Activated effector memory CD4-positive, alpha-beta T cell treated with anti-CD3 and anti-CD28 coated beads, Interleukin-2, amount 50 U/mL, for 16 hours (primary cell): ENCODE measurements at regions not wholly inside any gene's neighbourhood (a gene's known extent, or its start where the extent isn't known, plus 50 kb on each side); places are given as distances from the start of the nearest gene placed in this dataset.

Source experiments
- DNase-seq: peaks from one replicate; pipeline ENCODE4 v3.0.0-alpha.2; 2020

- DNase-seq = no peak
These were observed 50.3 kb upstream of the FNDC1 start for GRCh38 chr6:159118924-159119323.

DNA sequence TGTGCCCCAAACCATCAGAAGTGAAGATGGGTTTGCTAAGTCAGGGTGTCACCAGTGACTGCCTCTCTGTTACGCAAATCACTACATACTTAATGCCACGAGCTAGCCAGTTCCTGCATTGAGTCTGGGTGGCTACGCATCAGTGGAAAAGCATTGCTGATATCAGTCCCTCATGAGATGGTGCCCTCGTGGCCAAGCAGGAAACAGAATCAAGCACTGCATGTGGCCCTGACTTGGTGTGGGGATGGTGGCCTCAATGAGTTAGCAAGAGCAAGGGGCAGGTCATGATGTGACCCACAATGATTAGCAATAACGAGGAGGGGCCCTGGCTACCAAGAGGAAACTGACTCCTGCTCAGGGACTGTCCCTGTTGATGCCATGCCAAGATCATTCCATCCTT is 51.6 kb upstream of the FNDC1 start:
- DNase-seq = no peak

- DNase-seq = no peak
These were observed 52.2 kb upstream of the FNDC1 start for GRCh38 chr6:159117046-159117445.

DNA sequence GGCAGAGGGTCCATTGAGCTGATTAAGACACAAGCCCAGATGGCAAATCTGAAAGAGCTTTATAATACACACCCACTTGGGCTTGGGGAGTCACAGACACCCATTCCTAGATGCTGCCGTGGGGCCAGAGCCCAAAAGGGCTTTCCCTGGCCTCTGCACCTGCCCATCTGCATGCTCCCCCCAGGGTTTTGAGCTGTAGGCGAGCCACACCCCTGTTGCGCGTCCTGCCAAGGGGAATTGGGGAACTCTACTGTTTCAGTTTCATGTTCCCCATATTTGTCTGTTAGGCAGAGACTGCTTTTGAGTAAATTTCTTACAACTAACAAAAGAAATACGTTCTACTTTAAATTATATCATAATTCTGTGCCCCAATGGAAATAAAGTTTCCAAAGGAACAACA is 52.9 kb upstream of the FNDC1 start:
- no peak for DNase-seq

DNA sequence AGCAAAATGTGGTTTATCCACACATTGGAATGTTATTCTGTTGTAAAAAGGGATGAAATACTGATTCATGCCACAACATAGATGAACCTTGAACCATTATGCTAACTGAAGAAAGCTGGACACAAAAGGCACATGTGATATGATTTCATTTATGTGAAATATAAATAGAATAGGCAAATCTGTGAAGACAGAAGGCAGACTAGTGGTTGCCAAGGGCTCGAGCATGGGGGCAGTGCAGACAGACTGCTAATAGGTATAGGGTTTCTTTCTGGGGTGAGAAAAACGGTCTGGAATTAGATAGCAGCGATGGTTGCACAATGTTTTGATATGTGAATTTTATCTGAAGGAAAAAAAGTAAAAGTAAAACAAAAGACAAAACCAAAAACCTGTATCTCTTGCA is 54.6 kb upstream of the FNDC1 start:
- DNase-seq = no peak

- no peak for DNase-seq
These were observed 56.0 kb upstream of the FNDC1 start for GRCh38 chr6:159113223-159113622.

GRCh38 chr6:159112714-159113113 is 56.5 kb upstream of the FNDC1 start:
- DNase-seq = no peak

GRCh38 chr6:159110748-159111147 is 58.5 kb upstream of the FNDC1 start:
- DNase-seq = no peak

DNA sequence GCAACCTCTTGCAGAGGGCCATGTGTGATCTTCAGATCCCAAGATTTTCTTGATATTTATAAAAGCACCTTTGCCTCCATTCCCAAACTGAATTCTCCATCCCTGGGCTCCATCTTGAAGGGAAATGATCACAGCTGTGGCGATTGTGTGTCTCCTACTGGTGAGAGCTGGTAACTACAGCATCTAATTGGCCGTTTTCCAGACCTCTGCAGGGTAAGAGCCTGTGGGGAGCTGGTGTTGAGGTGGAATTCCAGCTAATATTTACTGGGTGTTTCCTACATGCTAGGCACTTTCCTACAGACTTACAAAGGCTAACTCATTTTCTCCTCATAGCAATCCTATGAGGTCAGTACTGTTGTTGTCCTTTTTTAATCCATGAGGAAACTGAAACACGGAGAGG is 59.2 kb upstream of the FNDC1 start:
- DNase-seq = no peak

GRCh38 chr6:159109391-159109790 is 59.8 kb upstream of the FNDC1 start:
- DNase-seq = no peak

DNA sequence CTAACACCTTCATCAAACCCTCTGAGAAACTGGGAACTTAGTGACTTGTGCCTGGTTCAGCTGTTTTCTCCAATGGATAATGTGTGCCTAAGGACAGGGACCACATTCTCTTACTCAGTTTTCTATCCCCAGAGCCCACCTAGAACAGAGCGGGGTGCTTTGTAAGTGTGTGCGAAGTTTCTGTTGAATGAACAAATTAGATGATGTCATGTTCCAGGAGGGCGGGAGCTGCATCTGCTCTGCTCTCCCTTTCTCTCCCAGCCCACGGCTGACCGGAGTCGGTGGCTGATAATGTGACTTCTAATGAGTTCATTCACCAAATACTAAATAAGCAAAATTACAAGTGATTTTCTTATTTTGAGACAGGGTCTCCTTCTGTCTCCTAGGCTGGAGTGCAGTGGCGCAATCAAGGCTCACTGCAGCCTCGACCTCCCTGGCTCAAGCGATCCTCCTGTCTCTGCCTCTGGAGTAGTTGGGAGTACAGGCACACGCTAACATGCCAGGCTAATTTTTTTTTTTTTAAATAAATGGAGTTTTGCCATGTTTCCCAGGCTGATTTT is 60.7 kb upstream of the FNDC1 start:
- DNase-seq = no peak

DNA sequence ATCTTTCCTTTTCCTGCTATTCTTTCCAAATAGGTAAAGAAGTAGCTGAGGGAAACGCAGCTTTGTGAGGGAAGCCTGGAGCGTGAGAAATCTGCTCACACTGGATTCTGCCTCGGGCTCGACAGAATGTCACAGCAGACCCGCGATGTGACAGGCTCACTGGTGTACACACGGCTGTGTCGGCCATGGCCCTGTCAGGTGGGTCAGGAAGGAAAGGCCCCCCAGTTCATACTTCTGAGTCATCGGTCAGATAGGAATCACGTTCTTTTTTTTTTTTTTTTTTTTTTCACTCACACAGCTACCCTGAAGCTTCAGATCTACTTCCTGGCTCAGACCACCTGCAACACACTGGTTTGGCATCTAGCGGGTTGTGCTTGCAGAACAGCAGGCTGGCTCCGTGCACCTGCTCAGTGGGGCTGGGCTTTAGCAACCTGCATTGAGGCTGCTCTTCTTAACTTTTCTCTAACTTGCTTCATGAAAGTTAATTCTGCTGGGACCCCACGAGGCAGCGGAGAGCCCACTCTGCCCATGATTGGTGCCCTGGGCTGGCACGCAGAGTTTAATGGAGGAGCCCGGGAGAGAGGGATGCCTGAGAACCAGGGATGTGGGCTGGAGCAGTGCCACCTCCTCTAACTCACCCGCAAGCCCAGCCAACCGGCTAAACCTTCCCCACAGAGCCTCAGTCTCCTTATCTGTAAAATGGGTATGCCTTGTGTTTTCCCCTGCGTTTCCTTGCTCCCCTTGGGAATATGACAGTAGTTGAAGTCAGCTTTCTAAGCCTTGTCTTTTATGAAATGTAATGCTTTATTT is 61.5 kb upstream of the FNDC1 start:
- DNase-seq = peak; percentile 84

GRCh38 chr6:159106627-159107241 is 61.9 kb upstream of the TAGAP start:
- DNase-seq = peak; percentile 96

DNA sequence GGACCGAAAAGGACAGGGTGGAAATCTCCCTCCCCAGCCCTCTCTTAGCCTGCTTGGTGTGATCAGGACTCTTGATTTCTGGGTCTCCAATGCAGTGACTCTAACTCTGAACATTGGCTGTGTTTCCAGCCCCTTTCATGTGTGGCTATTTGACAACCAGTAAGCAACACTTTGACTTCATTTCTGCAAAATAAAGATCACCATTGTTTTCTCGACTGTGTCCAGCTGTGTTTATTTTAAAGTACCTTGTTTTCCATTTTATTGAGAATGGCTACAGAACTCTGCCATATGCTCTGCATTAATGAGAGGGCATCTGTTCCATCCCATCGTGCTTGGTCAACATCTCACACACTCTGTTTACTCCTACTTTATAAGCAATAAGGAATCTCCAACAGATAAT is 60.9 kb upstream of the TAGAP start:
- no peak for DNase-seq

DNA sequence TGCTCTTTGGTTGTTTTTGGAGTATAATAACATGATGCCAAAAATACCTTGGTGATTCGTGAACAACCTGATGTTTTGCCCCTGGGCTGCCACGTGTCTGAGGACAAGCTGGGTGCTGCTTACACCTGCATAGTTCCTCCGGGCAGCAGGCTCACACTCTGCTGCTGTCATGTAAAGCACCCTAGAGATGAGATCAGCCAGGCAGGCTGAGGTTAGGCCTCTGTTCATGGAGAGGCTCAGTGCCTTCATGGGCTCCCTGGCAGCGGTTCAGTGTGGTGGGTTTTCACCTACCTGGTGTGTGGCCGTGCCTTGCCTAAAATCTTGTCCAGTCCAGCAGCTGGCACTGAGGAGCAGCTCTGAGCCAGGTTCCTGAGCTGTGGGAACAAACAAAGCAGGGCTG is 60.1 kb upstream of the TAGAP start:
- DNase-seq = no peak

DNA sequence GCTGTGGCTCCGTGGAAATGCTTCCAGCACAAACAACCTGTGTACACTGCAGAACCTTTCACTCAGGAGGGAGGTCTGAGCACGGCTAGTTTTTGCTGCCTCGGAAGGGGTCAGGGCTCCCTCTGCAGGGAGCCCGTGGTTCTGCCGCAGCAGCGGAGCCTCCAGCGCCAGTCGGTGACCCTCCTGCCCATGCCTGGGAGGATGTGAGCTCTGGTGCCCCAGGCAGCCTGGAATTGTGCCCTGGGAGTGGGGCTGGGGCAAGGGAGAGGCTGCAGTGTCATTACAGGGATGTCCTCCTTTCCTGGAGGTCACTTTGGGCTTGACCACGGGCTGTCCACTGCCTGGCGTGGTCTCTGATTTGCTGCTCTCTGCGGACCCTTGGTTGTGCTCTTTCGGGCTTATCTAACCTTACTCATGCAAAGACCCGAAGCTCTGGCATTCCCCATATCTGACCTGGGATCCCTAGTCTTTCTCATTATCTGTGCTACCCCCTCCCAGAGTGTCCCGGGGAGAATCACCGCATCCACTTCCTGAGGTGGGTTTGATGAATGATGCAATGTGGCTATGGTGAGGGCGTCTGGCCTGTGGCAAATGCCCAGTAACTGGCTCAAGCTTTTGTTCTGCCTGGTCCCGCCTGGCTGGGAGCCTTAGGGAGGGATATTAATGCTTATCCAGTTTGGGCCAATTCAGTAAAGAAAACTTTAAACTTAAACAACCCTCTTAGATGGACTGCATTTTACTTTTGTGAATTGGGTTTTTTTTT is 59.6 kb upstream of the TAGAP start:
- peak; percentile 92 for DNase-seq

GRCh38 chr6:159103396-159104162 is 58.8 kb upstream of the TAGAP start:
- no peak for DNase-seq

DNA sequence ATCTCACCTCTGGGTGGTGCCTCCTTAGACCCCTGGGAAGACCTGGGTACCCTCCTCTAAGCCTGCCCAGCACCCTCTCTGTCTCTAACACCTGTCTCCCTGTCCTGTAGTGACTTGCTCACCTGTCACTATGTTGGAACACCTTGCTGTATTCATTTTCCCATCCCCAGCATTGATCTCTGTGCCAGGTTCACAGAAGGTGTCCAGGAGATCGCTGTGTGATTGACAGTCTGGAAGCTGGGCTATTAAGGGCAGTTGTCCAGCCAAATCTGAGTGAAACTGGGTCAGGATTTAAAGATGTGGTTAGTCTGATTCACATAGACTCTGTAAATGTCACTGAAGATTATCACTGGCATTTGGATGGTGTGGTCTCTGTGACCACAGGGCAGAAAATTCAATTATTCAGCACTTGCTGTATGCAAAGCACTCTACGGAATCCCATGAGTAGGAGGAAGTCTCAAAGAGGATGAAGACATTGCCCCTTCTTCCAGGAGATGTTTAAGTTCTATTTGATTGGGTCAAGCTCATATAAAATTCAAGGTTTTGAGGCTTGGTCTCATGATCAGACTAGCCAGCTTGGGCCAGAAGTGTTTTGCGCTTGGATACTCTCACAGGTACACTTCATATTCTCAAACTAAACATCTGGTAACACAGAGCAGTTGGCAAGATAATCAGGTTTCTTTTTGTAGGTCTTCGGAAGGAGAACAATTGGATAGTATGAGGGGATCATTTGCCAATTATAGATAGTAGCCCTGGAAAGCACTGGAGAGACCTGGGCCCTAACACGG is 57.8 kb upstream of the TAGAP start:
- no peak for DNase-seq

DNA sequence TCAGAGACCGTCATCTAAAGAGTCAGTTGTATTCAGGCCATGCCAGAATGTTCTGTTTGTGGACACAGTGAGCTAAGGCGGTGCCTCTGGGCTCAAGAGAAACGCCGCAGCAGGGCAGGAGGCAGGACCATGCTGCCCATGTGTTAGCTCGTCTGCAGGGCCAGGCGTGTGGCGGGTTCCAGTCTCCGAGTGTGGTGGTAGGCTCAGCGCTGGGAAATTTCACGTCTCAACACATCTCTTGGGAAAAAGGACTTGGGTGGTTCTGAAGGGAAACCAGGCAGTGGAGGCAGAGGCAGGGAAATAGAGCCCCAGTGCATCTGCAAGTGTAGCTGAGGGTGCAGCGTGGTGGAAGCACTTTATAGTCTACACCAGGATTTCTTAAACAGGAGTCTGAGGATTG is 56.9 kb upstream of the TAGAP start:
- DNase-seq = no peak

GRCh38 chr6:159100395-159101182 is 55.8 kb upstream of the TAGAP start:
- DNase-seq = no peak

GRCh38 chr6:159099961-159100360 is 55.2 kb upstream of the TAGAP start:
- no peak for DNase-seq
